IMR-90 (cell line): ENCODE measurements at regions not wholly inside any gene's neighbourhood (a gene's known extent, or its start where the extent isn't known, plus 50 kb on each side); places are given as distances from the start of the nearest gene placed in this dataset.

Experiments
- ATAC-seq: fragments of 200-7000 bp; cut with Tn5 transposase; 2 replicates; pipeline ENCODE4 v1.9.1; 2020; ENCODE audit warnings: low read depth, mild to moderate bottlenecking, moderate library complexity
- BruUV-seq: library from RNA; stranded (reverse); fragments of 400-500 nt; replicated peaks from 2 replicates; lab custom pipeline; 2021; lab: Mats Ljungman, UMichigan
- CTCF ChIA-PET: fragments of 300-600 bp; formaldehyde crosslinking; extraction: SDS; loops from one replicate; lab custom pipeline; 2021; ENCODE audit warnings: antibody characterized with exemption; lab: Yijun Ruan, JAX
- POLR2A ChIA-PET: fragments of 300-600 bp; sonication (Branson Sonifier 250); formaldehyde crosslinking; loops from one replicate; lab custom pipeline; 2022; ENCODE audit warnings: antibody characterized with exemption; ENCODE audit not compliant: unreplicated experiment; lab: Charles Lee
- DNase-seq: peaks from one replicate; pipeline ENCODE4 v3.0.0; 2013
- H2AFZ ChIP-seq: replicated peaks from 2 replicates; pipeline ENCODE3; 2013; ENCODE audit warnings: low read length, mild to moderate bottlenecking; ENCODE audit not compliant: poor library complexity
- H2AK5ac ChIP-seq: 2 replicates; pipeline ENCODE4 v1.6.1; 2013; ENCODE audit warnings: low read depth, low read length, inconsistent platforms
- H2AK9ac ChIP-seq: replicated peaks from 2 replicates; pipeline ENCODE3; 2013; ENCODE audit warnings: mild to moderate bottlenecking, low read depth, low read length, moderate library complexity; ENCODE audit not compliant: poor library complexity
- H2BK120ac ChIP-seq: 2 replicates; pipeline ENCODE4 v1.6.1; 2013; ENCODE audit warnings: low read depth, low read length, inconsistent platforms
- H2BK15ac ChIP-seq: 3 replicates; pipeline ENCODE4 v1.6.1; 2013; ENCODE audit warnings: low read depth, low read length, inconsistent platforms
- H2BK20ac ChIP-seq: 2 replicates; pipeline ENCODE4 v1.6.1; 2013; ENCODE audit warnings: low read depth, mild to moderate bottlenecking, inconsistent platforms, low read length, moderate library complexity
- H2BK5ac ChIP-seq: 2 replicates; pipeline ENCODE4 v1.6.1; 2013; ENCODE audit warnings: mild to moderate bottlenecking, low read depth, low read length, inconsistent platforms; ENCODE audit not compliant: poor library complexity, severe bottlenecking
- H3K14ac ChIP-seq: replicated peaks from 2 replicates; pipeline ENCODE4 v1.6.1; 2013; ENCODE audit warnings: low read depth, low read length, inconsistent platforms
- H3K18ac ChIP-seq: 2 replicates; pipeline ENCODE4 v1.6.1; 2013; ENCODE audit warnings: low read depth, low read length, control low read depth
- H3K23ac ChIP-seq: 2 replicates; pipeline ENCODE4 v1.6.1; 2013; ENCODE audit warnings: low read depth, low read length, inconsistent platforms
- H3K27ac ChIP-seq: 2 replicates; pipeline ENCODE4 v1.5.1; 2013; ENCODE audit warnings: mild to moderate bottlenecking, control low read depth, low read length; ENCODE audit not compliant: insufficient read depth
- H3K27me3 ChIP-seq: 2 replicates; pipeline ENCODE4 v1.6.1; 2013; ENCODE audit warnings: low read length; ENCODE audit not compliant: control insufficient read depth, insufficient read depth
- H3K36me3 ChIP-seq: 2 replicates; pipeline ENCODE4 v1.6.1; 2013; ENCODE audit warnings: low read length, mixed read lengths; ENCODE audit not compliant: control insufficient read depth, insufficient read depth
- H3K4ac ChIP-seq: 2 replicates; pipeline ENCODE4 v1.6.1; 2013; ENCODE audit warnings: low read depth, low read length, inconsistent platforms
- H3K4me1 ChIP-seq: 2 replicates; pipeline ENCODE4 v1.6.1; 2013; ENCODE audit warnings: low read length, mixed read lengths; ENCODE audit not compliant: control insufficient read depth, insufficient read depth
- H3K4me2 ChIP-seq: 2 replicates; pipeline ENCODE4 v1.6.1; 2013; ENCODE audit warnings: low read depth, mild to moderate bottlenecking, control low read depth, low read length, moderate library complexity
- H3K4me3 ChIP-seq: 2 replicates; pipeline ENCODE4 v1.5.1; 2013; ENCODE audit warnings: low read depth, mild to moderate bottlenecking, control low read depth, low read length, moderate library complexity; ENCODE audit not compliant: insufficient read depth
- H3K56ac ChIP-seq: 2 replicates; pipeline ENCODE4 v1.6.1; 2013; ENCODE audit warnings: low read length, inconsistent platforms; ENCODE audit not compliant: insufficient read depth; ENCODE audit errors: extremely low read depth
- H3K79me1 ChIP-seq, 2 experiments: 2 replicates each; pipeline ENCODE4 v1.6.1; 2013; ENCODE audit warnings: low read length in 2 of 2, inconsistent platforms in 1 of 2, low read depth in 1 of 2
- H3K9ac ChIP-seq: 2 replicates; pipeline ENCODE4 v1.6.1; 2013; ENCODE audit warnings: low read depth, low read length, control low read depth
- H3K9me1 ChIP-seq: 2 replicates; pipeline ENCODE4 v1.6.1; 2013; ENCODE audit warnings: low read length, inconsistent platforms; ENCODE audit not compliant: insufficient read depth
- H3K9me3 ChIP-seq: 2 replicates; pipeline ENCODE4 v1.6.1; 2013; ENCODE audit warnings: low read length; ENCODE audit not compliant: control insufficient read depth, insufficient read depth
- H4K20me1 ChIP-seq: 2 replicates; pipeline ENCODE4 v1.6.1; 2013; ENCODE audit warnings: low read length, inconsistent platforms; ENCODE audit not compliant: insufficient read depth
- H4K5ac ChIP-seq: 2 replicates; pipeline ENCODE4 v1.6.1; 2013; ENCODE audit warnings: mild to moderate bottlenecking, low read depth, low read length, control low read depth
- H4K8ac ChIP-seq, 2 experiments: 2 replicates each; pipeline ENCODE4 v1.6.1; 2013; ENCODE audit warnings: low read depth in 2 of 2, low read length in 2 of 2, control low read depth in 1 of 2, inconsistent platforms in 1 of 2
- H4K91ac ChIP-seq: 2 replicates; pipeline ENCODE4 v1.6.1; 2013; ENCODE audit warnings: low read depth, low read length, inconsistent platforms; ENCODE audit not compliant: insufficient read depth
- CEBPB ChIP-seq: IDR thresholded peaks from 2 replicates; pipeline ENCODE4 v1.6.1; 2012; ENCODE audit warnings: low read depth, low read length, improper control_type of control experiment
- FOS ChIP-seq: fragments of 150-350 bp; IDR thresholded peaks from 2 replicates; pipeline ENCODE4 v1.6.1; 2016; ENCODE audit warnings: low read depth, low read length
- MAFK ChIP-seq: IDR thresholded peaks from 2 replicates; pipeline ENCODE4 v1.6.1; 2012; ENCODE audit warnings: low read depth, low read length, improper control_type of control experiment
- NFE2L2 ChIP-seq: fragments of 150-350 bp; IDR thresholded peaks from 2 replicates; pipeline ENCODE4 v1.6.1; 2016; ENCODE audit warnings: low read depth, mild to moderate bottlenecking, low read length
- POLR2A ChIP-seq: IDR thresholded peaks from 2 replicates; pipeline ENCODE4 v1.6.1; 2012; ENCODE audit warnings: mild to moderate bottlenecking, low read depth, low read length
- RAD21 ChIP-seq: IDR thresholded peaks from 2 replicates; pipeline ENCODE4 v1.6.1; 2012; ENCODE audit warnings: low read length, improper control_type of control experiment
- RCOR1 ChIP-seq: IDR thresholded peaks from 2 replicates; pipeline ENCODE4 v1.6.1; 2012; ENCODE audit warnings: mild to moderate bottlenecking, low read length, improper control_type of control experiment; ENCODE audit not compliant: insufficient replicate concordance
- RFX5 ChIP-seq: IDR thresholded peaks from 2 replicates; pipeline ENCODE4 v1.8.0; 2012; ENCODE audit warnings: low read depth, mild to moderate bottlenecking, low read length, moderate library complexity
- USF2 ChIP-seq: fragments of 150-350 bp; IDR thresholded peaks from 2 replicates; pipeline ENCODE4 v1.6.1; 2017; ENCODE audit warnings: mild to moderate bottlenecking, antibody characterized with exemption, low read length, low read depth
- WGBS, 2 experiments: methylation state at CpG; one replicate each; pipeline versions ENCODE4 v1.1.5 to v1.1.7; 2013; ENCODE audit warnings: missing lambda C conversion rate in 2 of 2; ENCODE audit not compliant: insufficient read length in 1 of 2; ENCODE audit errors: extremely low coverage in 2 of 2; 5-methylcytosine and 5-hydroxymethylcytosine counted together
- dilution Hi-C: fragments of 300-500 bp; cut with HindIII; formaldehyde crosslinking; loops from one replicate; pipeline ENCODE4 v1.14.3; 2018; ENCODE audit warnings: low sequenced_read_pairs; ENCODE audit not compliant: unreplicated experiment
- in situ Hi-C: fragments of 300-500 bp; cut with MboI; formaldehyde crosslinking; loops from 3 replicates; pipeline ENCODE4 v1.14.3; 2019; ENCODE audit warnings: low sequenced_read_pairs, inconsistent platforms, mixed read lengths
- intact Hi-C: fragments of 100-400 bp; cut with micrococcal nuclease; formaldehyde crosslinking; loops from 2 replicates; pipeline ENCODE4 v1.10.0; 2022
- TF ChIP-seq, protein P1 (sequence below): conservative IDR thresholded peaks from 2 replicates; pipeline ENCODE4 v1.5.1; 2012; ENCODE audit warnings: mild to moderate bottlenecking, low read depth, low read length, improper control_type of control experiment

- H2BK20ac ChIP-seq: no peak overlapping the region
- no peaks in the 10 kb centered on the region for H3K36me3 ChIP-seq
- H3K79me1 ChIP-seq: no peaks in the 10 kb centered on the region
- H3K4me2 ChIP-seq: no peak overlapping the region
- H2BK15ac ChIP-seq: no peak overlapping the region
- in situ Hi-C loops: no loop called here
- no peak overlapping the region for H3K18ac ChIP-seq
- H3K27ac ChIP-seq: no peak overlapping the region
- H3K4me1 ChIP-seq: no peaks in the 10 kb centered on the region
- no peak overlapping the region for H2AFZ ChIP-seq
- H3K14ac ChIP-seq: no peak overlapping the region
- no TSS peak for BruUV-seq
- H2BK120ac ChIP-seq: no peak overlapping the region
- TF ChIP-seq CEBPB (no peak), RFX5 (no peak), NFE2L2 (no peak), USF2 (no peak), RAD21 (no peak), POLR2A (no peak), RCOR1 (no peak), MAFK (no peak), FOS (no peak)
- TF ChIP-seq, protein P1, sequence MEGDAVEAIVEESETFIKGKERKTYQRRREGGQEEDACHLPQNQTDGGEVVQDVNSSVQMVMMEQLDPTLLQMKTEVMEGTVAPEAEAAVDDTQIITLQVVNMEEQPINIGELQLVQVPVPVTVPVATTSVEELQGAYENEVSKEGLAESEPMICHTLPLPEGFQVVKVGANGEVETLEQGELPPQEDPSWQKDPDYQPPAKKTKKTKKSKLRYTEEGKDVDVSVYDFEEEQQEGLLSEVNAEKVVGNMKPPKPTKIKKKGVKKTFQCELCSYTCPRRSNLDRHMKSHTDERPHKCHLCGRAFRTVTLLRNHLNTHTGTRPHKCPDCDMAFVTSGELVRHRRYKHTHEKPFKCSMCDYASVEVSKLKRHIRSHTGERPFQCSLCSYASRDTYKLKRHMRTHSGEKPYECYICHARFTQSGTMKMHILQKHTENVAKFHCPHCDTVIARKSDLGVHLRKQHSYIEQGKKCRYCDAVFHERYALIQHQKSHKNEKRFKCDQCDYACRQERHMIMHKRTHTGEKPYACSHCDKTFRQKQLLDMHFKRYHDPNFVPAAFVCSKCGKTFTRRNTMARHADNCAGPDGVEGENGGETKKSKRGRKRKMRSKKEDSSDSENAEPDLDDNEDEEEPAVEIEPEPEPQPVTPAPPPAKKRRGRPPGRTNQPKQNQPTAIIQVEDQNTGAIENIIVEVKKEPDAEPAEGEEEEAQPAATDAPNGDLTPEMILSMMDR: no peak
- H2AK9ac ChIP-seq: no peak overlapping the region
- no peak overlapping the region for H3K4ac ChIP-seq
- no peak overlapping the region for H2BK5ac ChIP-seq
- no peak overlapping the region for H4K5ac ChIP-seq
- H3K23ac ChIP-seq: no peak overlapping the region
- no peak overlapping the region for H2AK5ac ChIP-seq
- H4K91ac ChIP-seq: no peak overlapping the region
- intact Hi-C loops: no loop called here
- DNase-seq (no peak), ATAC-seq (no peak)
- no peaks in the 10 kb centered on the region for H4K20me1 ChIP-seq
- no peaks in the 10 kb centered on the region for H3K9me3 ChIP-seq
- ChIA-PET POLR2A (no interaction called here), CTCF (interaction anchor here (0.6 kb wide), 1 partner anchor 359 kb away, joined by 3 read pairs; no protein-coding TSS in a partner anchor)
- no peaks in the 10 kb centered on the region for H3K9me1 ChIP-seq
- peaks cover 7% of the 10 kb centered on the region for H3K27me3 ChIP-seq
- dilution Hi-C loops: no loop called here
- no CpG with 5 or more reads among the region's 2 CpGs for WGBS, 2 experiments
- no peak overlapping the region for H3K4me3 ChIP-seq
- H4K8ac ChIP-seq: no peak overlapping the region
- H3K9ac ChIP-seq: no peak overlapping the region
- no peak overlapping the region for H3K56ac ChIP-seq
These were observed 110.3 kb upstream of the PALS2 start for GRCh38 chr7:24462984-24463383.
